Daoy (cell line): ENCODE measurements at regions not wholly inside any gene's neighbourhood (a gene's known extent, or its start where the extent isn't known, plus 50 kb on each side); places are given as distances from the start of the nearest gene placed in this dataset.
"Not testable (repeated sequence)": the region's sequence is repeated elsewhere in the genome, so short reads cannot be mapped to it uniquely, and the experiment has no call there.

Experiments used
- DNase-seq: peaks from one replicate; pipeline ENCODE4 v3.0.0-alpha.2; 2015; ENCODE audit warnings: low read depth

DNA sequence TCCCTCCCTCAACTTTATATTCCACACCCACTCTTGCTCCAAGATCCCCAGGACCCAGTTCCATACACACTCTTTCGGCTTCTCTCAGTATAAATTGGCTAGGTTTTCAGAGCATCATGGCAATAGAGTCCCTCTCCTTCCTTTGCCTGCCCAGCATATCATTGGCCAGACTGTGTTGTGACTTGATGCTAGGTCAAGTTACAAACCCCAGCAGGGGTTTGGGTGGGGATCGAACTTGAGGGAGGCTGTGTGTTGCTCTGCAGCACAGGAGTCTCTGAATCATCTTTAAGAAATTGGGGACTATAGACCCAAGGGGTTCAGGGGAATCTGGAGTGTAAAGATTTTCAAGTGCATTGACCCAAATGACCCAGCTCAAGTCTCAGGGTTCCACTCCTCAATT is 477.5 kb upstream of the MEIS1 start:
- DNase-seq: no peak

DNA sequence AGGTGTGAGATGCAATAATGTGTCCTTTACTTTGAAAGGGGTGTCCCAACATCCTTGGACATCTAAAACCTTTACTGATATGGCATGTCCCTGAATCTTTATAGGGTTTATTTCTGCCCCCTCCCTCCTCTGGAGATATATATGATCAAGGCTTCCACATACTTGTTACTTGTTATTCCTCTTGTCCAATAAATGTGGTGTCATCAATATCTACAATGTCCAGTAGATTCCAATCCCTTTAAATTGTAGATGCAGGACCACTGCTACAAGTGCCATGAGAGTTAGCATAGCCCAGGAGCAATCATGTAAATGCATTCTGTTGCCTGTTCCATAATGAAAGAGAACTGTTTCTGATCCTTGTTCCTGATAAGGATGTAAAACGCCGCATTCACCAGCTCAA is 479.7 kb upstream of the MEIS1 start:
- no peak for DNase-seq

DNA sequence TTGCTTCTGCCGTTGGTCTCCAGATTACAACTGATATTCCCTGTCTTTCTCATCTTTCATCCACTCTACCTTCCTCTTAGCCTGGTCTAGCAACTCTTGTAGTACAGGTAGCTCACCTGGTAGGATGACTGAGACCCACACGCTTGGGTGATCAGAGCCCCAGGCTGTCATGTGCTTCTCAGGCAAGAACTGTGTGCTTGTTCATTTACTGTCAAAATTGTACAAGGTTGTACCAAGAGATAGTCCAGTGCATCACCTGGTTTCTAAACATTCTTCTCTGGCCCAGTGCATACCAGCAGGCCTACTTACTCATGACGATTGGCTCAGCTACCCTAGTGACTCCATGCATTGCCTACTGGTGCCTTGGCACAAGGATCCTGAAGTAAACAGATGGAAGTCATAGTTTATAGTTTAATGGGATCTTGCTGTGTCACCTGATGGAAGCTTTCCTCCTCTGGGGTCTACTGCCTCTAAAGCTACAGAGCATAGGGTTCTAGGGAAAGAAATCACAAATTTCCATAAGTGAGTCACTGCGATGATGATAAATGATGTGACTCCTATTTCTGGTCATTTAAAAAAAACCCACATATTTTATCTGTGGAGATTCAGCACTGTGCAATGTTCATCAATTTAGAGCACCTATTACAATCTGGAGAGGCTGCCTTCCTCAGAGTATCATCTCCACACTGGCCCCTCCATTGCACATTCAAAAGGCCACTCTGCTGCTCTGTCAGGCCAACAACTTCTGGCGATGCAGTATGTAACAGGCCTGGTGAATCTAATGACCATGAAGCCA is 481.8 kb upstream of the MEIS1 start:
- no peak for DNase-seq

DNA sequence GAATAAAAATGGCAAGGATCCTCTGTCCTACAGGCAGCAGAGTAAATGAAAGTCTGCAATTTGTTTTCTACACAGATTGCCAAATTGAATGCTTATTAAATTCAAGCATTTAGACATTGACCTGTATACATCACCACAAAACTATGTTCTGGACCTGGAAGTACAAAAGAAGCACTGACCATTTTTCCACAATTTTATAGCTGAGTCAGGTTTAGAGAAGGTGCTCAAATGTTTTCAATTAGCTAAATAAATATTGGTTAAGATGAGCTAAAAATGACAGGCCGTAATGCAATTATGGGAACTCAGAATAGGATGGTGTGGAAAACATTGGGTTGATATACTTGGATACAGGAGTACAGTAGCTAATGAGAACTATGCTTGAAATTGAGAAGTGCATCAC is 490.7 kb upstream of the MEIS1 start:
- no peak for DNase-seq

DNA sequence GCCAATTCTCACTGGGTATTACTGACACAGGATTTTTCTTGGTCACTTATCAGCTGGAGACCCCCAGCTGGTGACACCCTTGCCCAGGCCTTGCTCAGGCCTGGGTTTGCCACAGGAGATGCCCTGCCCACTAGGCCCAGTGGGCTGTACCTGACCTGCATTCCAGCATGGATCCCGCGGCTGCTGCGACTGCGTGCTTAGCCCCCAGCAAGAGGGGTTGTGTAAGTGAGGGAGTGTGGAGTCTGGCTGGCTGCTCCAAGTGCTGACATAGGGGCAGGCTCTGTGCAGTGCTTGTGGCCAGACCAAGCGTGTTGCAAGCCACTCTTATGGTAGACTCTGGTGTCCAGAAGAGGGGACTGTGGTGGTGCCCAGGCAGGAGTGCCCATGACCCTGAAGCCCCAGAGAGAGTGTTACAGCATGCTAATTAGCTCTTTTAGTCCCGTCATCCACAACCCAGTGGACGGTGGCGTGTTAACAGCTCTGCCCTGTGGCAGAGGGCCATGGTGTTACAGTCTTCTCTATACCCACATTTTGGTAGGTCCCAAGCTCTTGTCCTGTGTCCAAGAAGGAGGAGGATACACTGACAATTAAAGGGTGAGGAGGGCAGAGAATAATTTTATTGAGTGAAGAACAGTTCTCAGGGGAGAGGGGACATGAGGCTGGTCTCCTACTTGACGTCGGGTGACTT is 491.7 kb upstream of the MEIS1 start:
- DNase-seq: no peak

DNA sequence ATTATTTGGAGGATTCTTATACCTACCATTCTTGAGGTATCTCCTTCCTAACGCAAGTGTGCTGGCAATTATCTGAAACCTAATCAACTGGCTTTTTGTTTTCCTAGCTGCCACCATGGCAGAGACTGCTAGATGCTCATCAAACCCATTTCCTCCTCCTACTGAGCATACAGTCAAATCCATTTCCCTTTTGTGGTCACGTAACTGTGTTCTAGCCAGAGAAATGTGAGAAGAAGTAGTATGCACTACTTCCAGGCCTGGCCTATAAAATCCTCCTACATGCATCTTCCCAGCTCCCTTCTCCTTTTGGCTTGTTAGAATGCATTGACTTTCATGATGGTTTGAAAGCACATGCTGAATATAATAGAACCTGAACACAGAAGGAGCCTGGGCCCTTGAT is 494.1 kb upstream of the MEIS1 start:
- no peak for DNase-seq

DNA sequence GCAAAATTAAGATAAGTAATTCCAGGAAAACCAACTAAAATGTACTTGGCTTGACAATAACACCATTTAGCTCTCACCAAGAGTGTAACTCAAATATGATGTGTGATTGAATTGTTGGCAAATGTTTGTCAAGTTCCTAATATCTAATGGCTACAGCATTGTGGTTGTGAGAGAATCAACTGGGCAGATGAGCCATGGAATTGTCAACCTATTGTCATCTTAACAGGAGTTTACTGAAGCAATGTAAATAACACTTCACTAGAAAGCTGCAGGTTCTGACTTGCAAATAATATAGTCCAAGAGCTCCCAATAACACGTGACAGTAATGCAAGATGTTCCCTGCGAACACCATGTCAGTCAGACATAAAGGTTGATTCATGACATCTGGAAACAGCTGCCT is 495.2 kb upstream of the MEIS1 start:
- DNase-seq: no peak

DNA sequence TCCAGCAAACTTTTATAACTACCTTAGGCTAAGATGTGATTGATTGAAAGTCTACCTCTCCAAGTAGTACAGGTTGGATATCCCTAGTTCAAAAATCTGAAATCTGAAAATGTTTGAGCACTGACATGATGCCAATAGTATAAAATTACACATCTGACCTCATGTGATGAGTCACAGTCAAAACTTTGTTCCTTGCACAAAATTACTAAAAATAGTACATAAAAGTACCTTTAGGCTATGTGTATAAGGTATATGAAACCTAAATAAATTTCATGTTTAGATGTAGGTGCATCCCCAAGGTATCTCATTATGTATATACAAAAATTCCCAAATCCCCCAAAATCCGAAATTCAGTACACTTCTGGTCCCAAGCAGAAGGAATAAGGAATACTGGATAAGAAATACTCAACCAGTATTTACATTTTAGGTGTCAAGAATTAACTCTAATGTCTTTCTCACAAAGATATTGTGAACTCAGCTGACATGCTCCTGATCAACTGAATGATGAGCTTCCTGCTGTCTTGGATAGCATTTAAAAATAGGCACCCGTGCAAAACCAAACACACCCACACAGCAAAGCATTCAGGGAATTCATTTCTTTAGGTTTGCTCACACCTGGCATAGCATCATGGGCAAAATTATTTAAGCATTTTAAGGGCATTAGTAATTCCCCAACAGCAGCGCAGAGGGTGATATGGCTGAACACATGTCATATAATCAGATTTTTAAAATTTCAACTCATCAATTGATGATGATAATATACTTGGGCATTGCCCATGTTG is 497.4 kb upstream of the MEIS1 start:
- no peak for DNase-seq

DNA sequence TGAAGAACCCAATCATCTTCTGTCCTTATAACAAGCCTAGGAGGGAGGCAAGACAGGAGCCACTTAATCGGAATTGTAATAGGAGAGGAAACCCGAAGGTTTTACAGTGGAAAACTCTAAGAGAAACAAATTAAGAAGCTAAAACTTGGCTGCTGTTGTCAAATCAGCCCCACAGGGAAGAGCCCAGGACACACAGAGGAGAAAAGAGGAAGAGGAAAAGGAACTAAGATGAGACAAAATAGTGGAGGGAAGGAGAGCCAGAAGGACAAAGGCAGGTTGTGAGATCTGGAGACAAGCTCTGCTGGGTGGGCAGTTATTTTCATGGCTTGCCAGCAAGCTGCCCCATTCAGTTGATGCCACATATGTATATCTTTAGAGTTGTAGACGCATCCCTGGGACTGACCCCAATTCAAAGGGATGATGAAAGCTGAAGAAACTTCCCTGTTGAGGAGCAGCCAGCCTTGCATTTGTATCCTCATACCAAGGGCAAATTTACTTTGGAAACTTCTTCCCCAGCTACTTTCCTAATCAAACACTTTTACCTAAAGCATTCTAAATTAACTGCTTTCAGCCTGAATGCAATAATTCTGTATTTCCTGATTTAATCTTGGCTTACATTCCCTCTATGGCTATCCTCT is 499.8 kb upstream of the MEIS1 start:
- DNase-seq: no peak

DNA sequence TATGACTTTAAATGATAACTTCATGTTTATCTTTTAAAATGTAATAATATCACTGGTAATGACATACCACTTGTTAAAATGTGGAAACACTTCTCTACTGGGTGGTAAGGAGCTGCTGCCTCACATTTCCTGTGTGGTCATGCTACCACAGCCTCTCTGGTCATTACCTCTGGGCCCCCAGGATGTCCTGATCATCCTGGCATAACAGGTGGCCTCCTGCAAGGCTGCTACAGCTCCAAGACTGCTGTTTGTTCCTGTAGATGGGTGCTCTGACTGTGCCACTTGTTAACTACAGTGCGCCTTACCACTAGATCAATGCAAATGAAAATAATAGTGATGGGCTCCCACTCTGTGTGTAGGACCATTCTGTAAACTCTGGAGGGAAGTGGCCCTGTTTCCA is 500.2 kb upstream of the SPRED2 start:
- no peak for DNase-seq

DNA sequence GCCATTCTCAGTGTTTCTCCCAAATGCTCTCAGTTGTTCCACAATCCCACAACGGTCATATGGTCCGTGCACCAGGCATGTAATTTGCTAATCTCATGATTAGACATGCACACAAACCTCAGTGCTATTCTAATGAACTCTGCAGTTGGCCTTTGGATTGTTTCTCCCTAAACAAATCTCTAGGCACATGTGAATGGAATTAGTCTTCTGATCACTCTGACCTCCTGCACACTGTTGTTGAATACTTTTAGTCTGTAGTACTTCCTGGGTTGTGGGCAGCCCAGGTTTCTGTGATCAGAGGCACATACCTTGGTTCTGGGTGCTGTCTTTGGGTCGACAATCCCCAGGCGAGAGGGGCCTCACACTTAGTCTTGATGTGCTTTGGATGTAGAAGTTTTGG is 498.7 kb upstream of the SPRED2 start:
- DNase-seq: no peak

DNA sequence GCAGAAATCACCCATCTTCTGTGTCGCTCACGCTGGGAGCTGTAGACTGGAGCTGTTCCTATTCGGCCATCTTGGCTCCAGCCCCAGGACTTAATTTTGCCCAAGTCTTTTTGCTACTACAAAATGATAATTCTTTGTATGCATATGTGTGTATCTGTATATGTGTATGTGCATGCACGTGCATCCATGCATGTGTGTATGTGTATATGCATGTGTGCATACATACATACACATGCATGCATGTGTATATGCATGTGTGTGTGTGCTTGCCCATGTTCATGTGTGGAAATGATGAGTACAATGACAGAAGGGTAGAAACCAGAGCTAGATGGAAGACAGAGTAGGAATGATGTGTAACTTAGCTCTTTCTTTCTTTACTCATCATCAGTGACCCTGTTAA is 497.9 kb upstream of the SPRED2 start:
- DNase-seq: no peak

DNA sequence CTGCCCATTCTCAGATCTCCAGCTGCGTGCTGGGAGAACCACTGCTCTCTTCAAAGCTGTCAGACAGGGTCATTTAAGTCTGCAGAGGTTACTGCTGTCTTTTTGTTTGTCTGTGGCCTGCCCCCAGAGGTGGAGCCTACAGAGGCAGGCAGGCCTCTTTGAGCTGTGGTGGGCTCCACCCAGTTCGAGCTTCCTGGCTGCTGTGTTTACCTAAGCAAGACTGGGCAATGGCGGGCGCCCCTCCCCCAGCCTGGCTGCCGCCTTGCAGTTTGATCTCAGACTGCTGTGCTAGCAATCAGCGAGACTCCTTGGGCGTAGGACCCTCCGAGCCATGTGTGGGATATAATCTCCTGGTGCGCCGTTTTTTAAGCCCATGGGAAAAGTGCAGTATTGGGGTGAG is 497.3 kb upstream of the SPRED2 start:
- not testable (repeated sequence) for DNase-seq

DNA sequence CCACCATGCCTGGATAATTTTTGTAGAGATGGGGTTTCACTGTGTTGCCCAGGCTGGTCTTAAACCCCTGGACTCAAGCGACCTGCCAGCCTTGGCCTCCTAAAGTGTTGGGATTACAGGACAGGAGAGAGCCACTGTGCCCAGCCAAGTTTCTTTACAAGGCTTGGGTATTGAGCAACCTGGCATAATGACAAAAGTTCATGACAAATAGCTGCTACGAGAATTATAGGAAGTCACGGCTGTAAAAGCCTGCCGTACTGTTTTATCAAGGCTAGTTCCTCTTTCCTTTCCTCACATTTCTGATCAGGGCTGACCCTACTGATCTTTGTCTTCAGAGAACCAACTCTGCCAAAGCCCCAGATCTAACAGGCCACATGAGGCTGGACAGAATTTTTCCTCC is 490.4 kb upstream of the SPRED2 start:
- DNase-seq: no peak

DNA sequence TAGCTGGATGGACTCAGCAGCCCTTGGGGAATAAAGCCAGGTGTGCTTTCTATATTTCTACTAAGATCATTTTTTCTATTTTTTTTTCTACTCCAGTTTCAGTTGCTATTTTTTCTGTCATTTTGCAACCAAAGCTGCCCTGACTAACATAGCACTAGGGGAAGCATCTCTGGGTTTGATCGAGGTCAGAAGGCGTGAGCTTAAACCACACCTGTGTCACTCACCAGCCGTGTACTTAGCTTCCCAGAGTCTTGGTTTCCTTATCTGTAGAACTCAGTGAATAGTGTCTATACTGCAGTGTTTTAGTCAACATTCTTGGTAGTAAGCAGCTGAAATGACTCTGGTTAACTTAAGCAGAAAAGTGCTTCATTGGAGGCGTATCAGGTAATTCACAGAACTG is 489.6 kb upstream of the SPRED2 start:
- no peak for DNase-seq

DNA sequence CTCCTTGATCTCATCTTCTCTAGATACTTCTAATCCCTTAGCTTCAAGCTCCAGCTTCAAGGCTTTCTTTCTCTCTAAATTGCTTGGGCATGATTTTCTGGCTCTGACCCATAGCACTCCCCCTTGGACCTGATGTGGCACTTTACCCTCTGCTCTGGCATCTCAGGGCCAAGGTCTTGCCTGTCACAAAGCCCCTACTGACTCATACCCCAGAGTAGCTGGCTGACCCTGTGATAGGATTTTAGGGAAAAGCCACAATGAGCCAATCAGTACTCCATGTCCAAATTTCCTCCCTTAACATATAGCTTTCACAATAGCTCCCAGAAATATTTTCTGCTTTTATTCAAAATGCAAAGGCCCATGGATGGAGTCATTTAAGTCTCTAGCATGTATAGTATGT is 488.7 kb upstream of the SPRED2 start:
- DNase-seq: no peak

DNA sequence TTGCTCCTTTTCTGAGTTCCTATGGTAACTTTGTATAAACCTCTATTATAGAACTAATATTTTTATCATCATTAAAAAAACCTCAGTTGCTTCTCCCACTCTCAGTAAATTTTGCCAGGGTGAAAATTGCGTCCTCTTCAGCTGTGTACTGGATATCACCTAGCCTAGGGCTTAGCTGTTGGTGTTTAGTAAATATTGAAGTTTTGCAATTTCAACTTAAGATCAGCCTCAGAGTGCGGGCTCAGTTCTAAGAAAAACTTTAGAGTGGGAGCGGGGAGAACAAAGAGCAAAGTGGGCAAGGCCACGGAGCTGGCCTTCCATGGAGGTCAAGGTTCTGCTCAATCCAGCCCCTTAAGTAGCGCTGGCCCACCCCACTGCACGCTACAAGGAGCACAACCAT is 488.3 kb upstream of the SPRED2 start:
- DNase-seq: no peak

DNA sequence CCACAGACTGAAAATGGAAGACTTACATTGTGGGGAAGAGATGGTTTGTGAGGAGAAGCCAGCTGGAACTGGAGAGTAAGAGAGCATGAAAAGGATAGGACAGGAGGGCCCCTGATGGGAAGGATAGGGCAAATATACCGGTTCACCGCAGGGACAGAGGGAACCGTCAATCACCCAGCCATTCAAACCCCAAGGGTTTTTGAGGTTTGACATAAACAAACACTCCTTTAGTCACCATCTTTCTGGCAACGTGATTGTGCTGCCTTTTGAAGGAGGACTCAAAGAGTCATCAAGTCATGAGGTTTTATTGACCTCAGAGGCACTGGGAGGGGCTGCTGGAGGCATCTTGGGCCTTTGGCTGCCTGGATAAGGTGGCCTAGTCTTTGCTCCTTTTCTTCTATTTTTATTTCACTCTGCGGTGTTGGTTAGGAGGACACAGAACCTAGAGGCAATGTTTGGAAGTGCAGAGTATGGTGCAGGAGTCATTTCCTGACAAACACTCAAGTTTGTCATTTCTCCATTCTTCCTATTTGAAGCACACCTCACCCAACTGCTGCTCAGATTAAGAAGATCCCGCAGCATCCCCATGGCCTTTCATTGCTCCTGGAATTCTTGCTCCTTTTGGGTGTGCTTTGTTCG is 487.3 kb upstream of the SPRED2 start:
- no peak for DNase-seq

DNA sequence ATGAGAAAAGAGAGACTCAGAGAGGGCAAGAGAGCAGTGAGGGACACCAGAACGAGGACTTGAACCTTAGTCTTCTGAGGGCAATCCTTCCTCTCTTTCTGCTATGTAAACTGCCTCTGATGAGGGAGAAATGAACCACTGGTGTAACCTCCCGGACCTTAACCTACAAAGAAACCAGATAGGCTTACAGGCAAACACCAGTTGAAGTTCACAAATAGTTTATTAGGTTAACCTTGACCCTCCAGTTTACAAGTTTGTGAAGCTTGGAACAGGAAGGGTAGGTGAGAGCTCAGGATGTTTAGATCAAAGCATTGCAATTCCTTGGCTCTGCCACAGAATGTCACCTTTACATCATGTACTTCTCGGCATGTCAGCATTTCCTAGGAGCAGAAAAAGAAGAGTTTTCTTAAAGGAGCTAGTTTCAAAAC is 486.4 kb upstream of the SPRED2 start:
- DNase-seq: no peak

DNA sequence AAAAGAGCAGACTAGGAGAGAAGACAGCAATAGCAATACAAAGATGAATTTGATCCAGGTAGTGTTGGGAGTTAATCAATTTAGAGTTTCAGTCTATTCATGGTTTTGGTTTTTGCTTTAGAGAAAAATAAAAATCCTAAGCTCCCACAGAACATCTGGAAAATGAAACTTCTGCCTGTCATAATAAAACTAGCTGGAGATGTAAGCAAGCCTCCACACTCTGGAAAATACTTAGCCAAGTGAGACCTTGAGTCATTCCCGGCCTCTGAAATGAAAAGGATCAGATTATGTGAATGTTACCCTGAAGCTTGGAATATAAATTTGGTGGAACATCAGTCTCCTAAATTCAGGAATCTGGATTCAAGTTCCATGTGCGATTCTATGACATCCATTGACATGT is 485.6 kb upstream of the SPRED2 start:
- DNase-seq: no peak

DNA sequence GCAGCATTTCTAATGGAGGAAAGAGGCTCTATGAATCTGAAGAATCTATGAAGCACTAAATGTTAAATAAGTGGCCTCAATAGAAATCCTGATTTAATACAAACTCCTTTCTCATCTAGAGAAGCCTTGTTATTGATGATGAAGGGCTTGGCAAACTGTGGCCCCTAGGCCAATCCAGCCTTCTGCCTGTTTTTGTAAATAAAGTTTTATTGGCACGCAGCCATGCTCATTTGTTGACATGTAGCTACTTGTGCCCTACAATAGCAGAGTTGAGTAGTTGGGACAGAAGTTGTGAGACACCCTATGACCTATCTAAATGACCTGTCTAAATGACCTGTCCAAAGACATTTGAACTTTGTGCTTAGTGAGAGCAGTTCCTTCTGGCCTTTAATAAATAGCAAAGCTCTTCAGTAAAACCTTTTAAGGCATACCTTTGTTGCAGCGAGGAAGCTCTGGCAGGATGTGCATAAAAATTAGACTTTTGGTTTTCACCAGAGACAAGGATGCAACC is 484.4 kb upstream of the SPRED2 start:
- DNase-seq: no peak

DNA sequence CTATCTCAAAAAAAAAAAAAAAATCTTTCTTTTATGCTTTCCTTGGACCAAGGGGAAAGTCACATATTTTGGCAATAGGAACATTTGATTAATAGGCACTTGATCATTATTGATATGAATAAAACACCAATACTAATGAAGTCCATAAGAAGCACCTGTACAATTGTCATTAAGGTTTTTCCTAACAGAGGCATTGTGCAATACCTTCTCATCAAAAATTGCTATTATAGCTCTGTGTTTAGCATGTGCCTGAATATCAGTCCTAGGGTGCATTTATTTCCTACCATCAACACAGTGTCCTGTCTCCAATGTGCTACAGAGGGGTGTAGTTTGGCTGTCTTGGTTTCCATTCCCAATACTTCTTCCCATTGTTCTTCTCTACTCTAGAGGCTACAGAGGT is 483.8 kb upstream of the SPRED2 start:
- DNase-seq: no peak
